ENCODE measurements at regions not wholly inside any gene's neighbourhood (a gene's known extent, or its start where the extent isn't known, plus 50 kb on each side); places are given as distances from the start of the nearest gene placed in this dataset.
"Not testable (repeated sequence)": the region's sequence is repeated elsewhere in the genome, so short reads cannot be mapped to it uniquely, and the experiment has no call there.

GRCh38 chr16:60405286-60405685, 1631.0 kb downstream of the CDH8 start:
- no peak for TF ChIP-seq EZH2phosphoT487 (IDR thresholded peaks at IDR 0.05; ENCODE audit: low read depth, severe bottlenecking, unreplicated experiment)
- no peak overlapping the region for H3K4me3 ChIP-seq
- DNase-seq (ENCODE audit: low spot score), result no peak
- H3K9me2 ChIP-seq (replicated peaks; ENCODE audit: insufficient read depth), result no peaks in the 10 kb centered on the region
- no peaks in the 10 kb centered on the region for H3K79me2 ChIP-seq
- no peaks in the 10 kb centered on the region for H4K20me1 ChIP-seq (ENCODE audit: insufficient read depth, poor library complexity, severe bottlenecking)
- no peak overlapping the region for H2AFZ ChIP-seq
- no peaks in the 10 kb centered on the region for H3K27me3 ChIP-seq
- no peak overlapping the region for H3K27ac ChIP-seq
- WGBS (ENCODE audit: low lambda C conversion rate, missing lambda C conversion rate), result 82% methylated on average over 2 of the region's 2 CpGs
- no peaks in the 10 kb centered on the region for H3K9me3 ChIP-seq (ENCODE audit: low read depth)
- H3K4me1 ChIP-seq (ENCODE audit: insufficient read depth), result no peaks in the 10 kb centered on the region
- no peaks in the 10 kb centered on the region for H3K36me3 ChIP-seq (replicated peaks; ENCODE audit: insufficient read depth, low read depth)
- H3K4me2 ChIP-seq, result no peak overlapping the region

GRCh38 chr16:60404401-60404800, 1631.8 kb downstream of the CDH8 start:
- Histone ChIP-seq H3K27me3 (no peaks in the 10 kb centered on the region), H3K4me2 (no peak overlapping the region), H3K9me3 (ENCODE audit: low read depth) (no peaks in the 10 kb centered on the region), H3K36me3 (replicated peaks; ENCODE audit: insufficient read depth, low read depth) (no peaks in the 10 kb centered on the region), H4K20me1 (ENCODE audit: insufficient read depth, poor library complexity, severe bottlenecking) (no peaks in the 10 kb centered on the region), H3K4me1 (ENCODE audit: insufficient read depth) (no peaks in the 10 kb centered on the region), H3K27ac (no peak overlapping the region), H3K9me2 (replicated peaks; ENCODE audit: insufficient read depth) (no peaks in the 10 kb centered on the region), H3K4me3 (no peak overlapping the region), H2AFZ (no peak overlapping the region), H3K79me2 (no peaks in the 10 kb centered on the region)
- no peak for DNase-seq (ENCODE audit: low spot score)
- TF ChIP-seq EZH2phosphoT487 (IDR thresholded peaks at IDR 0.05; ENCODE audit: low read depth, severe bottlenecking, unreplicated experiment), result no peak
- TF ChIP-seq CTCF (IDR thresholded peaks at IDR 0.05; ENCODE audit: poor library complexity), result no peak
- TF ChIP-seq EZH2 (IDR thresholded peaks at IDR 0.05; ENCODE audit: borderline replicate concordance), result no peak
- 72% methylated on average over 3 of the region's 3 CpGs for WGBS (ENCODE audit: low lambda C conversion rate, missing lambda C conversion rate)

- 91% methylated on average over 9 of the region's 9 CpGs for WGBS (ENCODE audit: low lambda C conversion rate, missing lambda C conversion rate)
- not testable (repeated sequence) for H2AFZ ChIP-seq; H3K79me2 ChIP-seq; H3K9me2 ChIP-seq (replicated peaks; ENCODE audit: insufficient read depth); H3K27me3 ChIP-seq; H3K36me3 ChIP-seq (replicated peaks; ENCODE audit: insufficient read depth, low read depth); H3K4me1 ChIP-seq (ENCODE audit: insufficient read depth); H3K4me3 ChIP-seq; H3K9me3 ChIP-seq (ENCODE audit: low read depth); H4K20me1 ChIP-seq (ENCODE audit: insufficient read depth, poor library complexity, severe bottlenecking); H3K4me2 ChIP-seq; DNase-seq (ENCODE audit: low spot score); H3K27ac ChIP-seq
Measured at GRCh38 chr16:60402941-60403340, 1633.3 kb downstream of the CDH8 start.

DNA sequence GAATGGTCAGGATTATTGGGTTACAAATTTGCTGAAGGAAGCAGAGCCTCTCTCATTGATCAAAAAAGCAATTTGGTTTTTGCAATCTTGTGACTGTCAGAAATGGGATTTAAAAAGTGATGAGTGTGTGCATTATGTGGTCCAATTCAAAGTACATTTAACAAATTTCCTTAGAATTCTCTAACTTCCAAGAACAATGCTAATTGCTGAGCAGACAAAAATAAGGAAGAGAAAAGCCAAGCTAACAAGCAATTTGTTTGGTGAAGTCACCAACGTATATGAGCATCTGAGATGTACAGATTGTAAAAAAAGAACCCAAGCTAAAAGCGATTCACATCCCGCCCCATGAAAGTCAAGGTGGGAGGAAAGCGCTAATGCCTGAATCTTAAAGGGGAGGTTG, 1643.9 kb downstream of the CDH8 start:
- Histone ChIP-seq H3K27ac (no peak overlapping the region), H3K27me3 (no peaks in the 10 kb centered on the region), H3K4me1 (ENCODE audit: insufficient read depth) (no peaks in the 10 kb centered on the region), H3K9me2 (replicated peaks; ENCODE audit: insufficient read depth) (no peaks in the 10 kb centered on the region), H3K4me2 (no peak overlapping the region), H3K79me2 (no peaks in the 10 kb centered on the region), H2AFZ (no peak overlapping the region), H4K20me1 (ENCODE audit: insufficient read depth, poor library complexity, severe bottlenecking) (no peaks in the 10 kb centered on the region), H3K36me3 (replicated peaks; ENCODE audit: insufficient read depth, low read depth) (no peaks in the 10 kb centered on the region), H3K9me3 (ENCODE audit: low read depth) (no peaks in the 10 kb centered on the region), H3K4me3 (no peak overlapping the region)
- WGBS (ENCODE audit: low lambda C conversion rate, missing lambda C conversion rate), result 94% methylated on average over 4 of the region's 4 CpGs
- TF ChIP-seq EZH2phosphoT487 (IDR thresholded peaks at IDR 0.05; ENCODE audit: low read depth, severe bottlenecking, unreplicated experiment) (no peak), CTCF (IDR thresholded peaks at IDR 0.05; ENCODE audit: poor library complexity) (no peak), EZH2 (IDR thresholded peaks at IDR 0.05; ENCODE audit: borderline replicate concordance) (no peak)
- no peak for DNase-seq (ENCODE audit: low spot score)

DNA sequence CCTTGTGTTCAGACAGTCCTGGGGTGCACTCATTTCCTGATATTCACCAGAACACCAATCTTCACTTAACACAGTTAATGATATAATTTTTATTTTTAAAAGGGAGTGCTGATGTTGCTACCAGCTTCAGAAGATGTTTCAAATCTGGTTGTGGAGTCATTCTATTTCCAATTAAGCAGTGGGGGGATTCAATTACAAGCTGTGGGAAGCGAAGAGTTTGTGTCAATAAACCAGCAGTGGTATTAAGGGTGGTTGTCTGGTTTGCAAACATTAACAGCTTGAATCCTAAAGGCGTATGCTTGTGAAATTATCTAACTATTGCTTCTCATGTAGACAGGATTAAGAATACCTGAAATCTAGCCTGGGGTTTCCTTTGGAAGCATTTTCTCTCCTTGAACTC, 1637.5 kb upstream of the GOT2 start:
- 46% methylated on average over 2 of the region's 2 CpGs for WGBS (ENCODE audit: low lambda C conversion rate, missing lambda C conversion rate)
- no peak for DNase-seq (ENCODE audit: low spot score)
- no peaks in the 10 kb centered on the region for H3K9me3 ChIP-seq (ENCODE audit: low read depth)
- H2AFZ ChIP-seq, result no peak overlapping the region
- H3K27ac ChIP-seq, result no peak overlapping the region
- H3K4me1 ChIP-seq (ENCODE audit: insufficient read depth), result no peaks in the 10 kb centered on the region
- no peaks in the 10 kb centered on the region for H3K27me3 ChIP-seq
- no peaks in the 10 kb centered on the region for H3K36me3 ChIP-seq (replicated peaks; ENCODE audit: insufficient read depth, low read depth)
- TF ChIP-seq CTCF (IDR thresholded peaks at IDR 0.05; ENCODE audit: poor library complexity), result no peak
- TF ChIP-seq EZH2 (IDR thresholded peaks at IDR 0.05; ENCODE audit: borderline replicate concordance), result no peak
- TF ChIP-seq EZH2phosphoT487 (IDR thresholded peaks at IDR 0.05; ENCODE audit: low read depth, severe bottlenecking, unreplicated experiment), result no peak
- H3K79me2 ChIP-seq, result no peaks in the 10 kb centered on the region
- H3K9me2 ChIP-seq (replicated peaks; ENCODE audit: insufficient read depth), result no peaks in the 10 kb centered on the region
- H3K4me2 ChIP-seq, result no peak overlapping the region
- no peak overlapping the region for H3K4me3 ChIP-seq
- H4K20me1 ChIP-seq (ENCODE audit: insufficient read depth, poor library complexity, severe bottlenecking), result no peaks in the 10 kb centered on the region

All from hepatocyte (in vitro differentiated cells).